ENCODE measurements at regions not wholly inside any gene's neighbourhood (a gene's known extent, or its start where the extent isn't known, plus 50 kb on each side); places are given as distances from the start of the nearest gene placed in this dataset.

- DNase-seq (ENCODE audit: low read depth, low spot score), result no peak
Observed at GRCh38 chr5:152864447-152864846, 459.4 kb upstream of the NMUR2 start.

- no peak for DNase-seq (ENCODE audit: low read depth, low spot score)
Observed at GRCh38 chr5:152864991-152865390, 459.9 kb upstream of the NMUR2 start.

GRCh38 chr5:152869971-152870370, 464.9 kb upstream of the NMUR2 start:
- no peak for DNase-seq (ENCODE audit: low read depth, low spot score)

GRCh38 chr5:152882621-152883020, 477.5 kb upstream of the NMUR2 start:
- DNase-seq (ENCODE audit: low read depth, low spot score), result no peak

- no peak for DNase-seq (ENCODE audit: low read depth, low spot score)
Observed at GRCh38 chr5:152883066-152883775, 478.1 kb upstream of the NMUR2 start.

- no peak for DNase-seq (ENCODE audit: low read depth, low spot score)
Observed at GRCh38 chr5:152884006-152884405, 478.9 kb upstream of the NMUR2 start.

GRCh38 chr5:152900332-152900731, 495.3 kb upstream of the NMUR2 start:
- no peak for DNase-seq (ENCODE audit: low read depth, low spot score)

GRCh38 chr5:152901754-152902153, 496.7 kb upstream of the NMUR2 start:
- no peak for DNase-seq (ENCODE audit: low read depth, low spot score)

- DNase-seq (ENCODE audit: low read depth, low spot score), result no peak
Observed at GRCh38 chr5:152905286-152905685, 500.2 kb upstream of the NMUR2 start.

GRCh38 chr5:152907488-152908245, 502.6 kb upstream of the NMUR2 start:
- DNase-seq (ENCODE audit: low read depth, low spot score), result no peak

GRCh38 chr5:152912924-152913323, 507.8 kb upstream of the NMUR2 start:
- DNase-seq (ENCODE audit: low read depth, low spot score), result no peak

- no peak for DNase-seq (ENCODE audit: low read depth, low spot score)
Observed at GRCh38 chr5:152932621-152933020, 527.5 kb upstream of the NMUR2 start.

- no peak for DNase-seq (ENCODE audit: low read depth, low spot score)
Observed at GRCh38 chr5:152933056-152933455, 528.0 kb upstream of the NMUR2 start.

- no peak for DNase-seq (ENCODE audit: low read depth, low spot score)
Observed at GRCh38 chr5:152938630-152939029, 533.6 kb upstream of the NMUR2 start.

GRCh38 chr5:152942633-152943336, 537.7 kb upstream of the NMUR2 start:
- no peak for DNase-seq (ENCODE audit: low read depth, low spot score)

GRCh38 chr5:152953788-152954483, 536.5 kb upstream of the GRIA1 start:
- no peak for DNase-seq (ENCODE audit: low read depth, low spot score)

- DNase-seq (ENCODE audit: low read depth, low spot score), result no peak
Observed at GRCh38 chr5:152956943-152957613, 533.4 kb upstream of the GRIA1 start.

GRCh38 chr5:152978141-152978835, 512.2 kb upstream of the GRIA1 start:
- DNase-seq (ENCODE audit: low read depth, low spot score), result no peak

- no peak for DNase-seq (ENCODE audit: low read depth, low spot score)
Observed at GRCh38 chr5:152987131-152987530, 503.3 kb upstream of the GRIA1 start.

GRCh38 chr5:152990217-152990616, 500.3 kb upstream of the GRIA1 start:
- no peak for DNase-seq (ENCODE audit: low read depth, low spot score)

GRCh38 chr5:152990649-152991048, 499.8 kb upstream of the GRIA1 start:
- no peak for DNase-seq (ENCODE audit: low read depth, low spot score)
